ENCODE measurements at regions not wholly inside any gene's neighbourhood (a gene's known extent, or its start where the extent isn't known, plus 50 kb on each side); places are given as distances from the start of the nearest gene placed in this dataset.

GRCh38 chr2:18411626-18412025, 148.8 kb downstream of the RDH14 start:
- no peak overlapping the region for H3K27ac ChIP-seq (ENCODE audit: insufficient read length, low read depth, low read length)
- H3K9ac ChIP-seq (ENCODE audit: extremely low read depth, insufficient read length, low read length) = no peak overlapping the region
- no peak overlapping the region for H3K23ac ChIP-seq (ENCODE audit: insufficient read length, low read depth, low read length)
- H3K4me2 ChIP-seq (ENCODE audit: insufficient read depth, insufficient read length, low read length) = no peak overlapping the region
- no peaks in the 10 kb centered on the region for H3K23me2 ChIP-seq (ENCODE audit: insufficient read length, low read depth, low read length, poor library complexity, severe bottlenecking)
- no peak overlapping the region for H2BK5ac ChIP-seq (ENCODE audit: insufficient read length, low read length)
- Mint-ChIP-seq H3K27ac (no peak overlapping the region), H3K4me1 (peaks cover 0 to 2% of the 10 kb centered on the region in 2 experiments; a peak in 1 of 4 replicates), H3K27me3 (ENCODE audit: low read depth) (no peaks in the 10 kb centered on the region), H3K36me3 (ENCODE audit: insufficient read depth in 1 of 3, low read depth in 3 of 3) (no peaks in the 10 kb centered on the region), H3K4me3 (no peak overlapping the region), H3K9me3 (no peaks in the 10 kb centered on the region)
- H3K4me1 ChIP-seq (ENCODE audit: insufficient read depth, low read length) = no peaks in the 10 kb centered on the region
- TF ChIP-seq, protein P1, sequence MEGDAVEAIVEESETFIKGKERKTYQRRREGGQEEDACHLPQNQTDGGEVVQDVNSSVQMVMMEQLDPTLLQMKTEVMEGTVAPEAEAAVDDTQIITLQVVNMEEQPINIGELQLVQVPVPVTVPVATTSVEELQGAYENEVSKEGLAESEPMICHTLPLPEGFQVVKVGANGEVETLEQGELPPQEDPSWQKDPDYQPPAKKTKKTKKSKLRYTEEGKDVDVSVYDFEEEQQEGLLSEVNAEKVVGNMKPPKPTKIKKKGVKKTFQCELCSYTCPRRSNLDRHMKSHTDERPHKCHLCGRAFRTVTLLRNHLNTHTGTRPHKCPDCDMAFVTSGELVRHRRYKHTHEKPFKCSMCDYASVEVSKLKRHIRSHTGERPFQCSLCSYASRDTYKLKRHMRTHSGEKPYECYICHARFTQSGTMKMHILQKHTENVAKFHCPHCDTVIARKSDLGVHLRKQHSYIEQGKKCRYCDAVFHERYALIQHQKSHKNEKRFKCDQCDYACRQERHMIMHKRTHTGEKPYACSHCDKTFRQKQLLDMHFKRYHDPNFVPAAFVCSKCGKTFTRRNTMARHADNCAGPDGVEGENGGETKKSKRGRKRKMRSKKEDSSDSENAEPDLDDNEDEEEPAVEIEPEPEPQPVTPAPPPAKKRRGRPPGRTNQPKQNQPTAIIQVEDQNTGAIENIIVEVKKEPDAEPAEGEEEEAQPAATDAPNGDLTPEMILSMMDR (conservative IDR thresholded peaks at IDR 0.05) = no peak
- H2AK5ac ChIP-seq (ENCODE audit: insufficient read length, low read length) = no peak overlapping the region
- DNase-seq = no peak
- no peaks in the 10 kb centered on the region for H3K27me3 ChIP-seq (ENCODE audit: insufficient read depth, low read length)
- no peak overlapping the region for H2AFZ ChIP-seq (ENCODE audit: low read length)
- no peak overlapping the region for H4K5ac ChIP-seq (ENCODE audit: insufficient read length, low read depth, low read length)
- H3K79me1 ChIP-seq (ENCODE audit: insufficient read depth, low read depth, low read length, poor library complexity, severe bottlenecking) = no peaks in the 10 kb centered on the region
- no peak overlapping the region for H2BK12ac ChIP-seq (ENCODE audit: insufficient read length, low read depth, low read length)
- no peak overlapping the region for H3K56ac ChIP-seq (ENCODE audit: insufficient read length, low read depth, low read length)
- H3K9me3 ChIP-seq (ENCODE audit: control insufficient read depth, low read depth, low read length) = no peaks in the 10 kb centered on the region
- H4K20me1 ChIP-seq (ENCODE audit: control insufficient read depth, insufficient read depth, insufficient read length) = no peaks in the 10 kb centered on the region
- no peak overlapping the region for H3T11ph ChIP-seq (ENCODE audit: low read length)
- H3K18ac ChIP-seq (ENCODE audit: insufficient read length, low read depth, low read length) = no peak overlapping the region
- H3K14ac ChIP-seq (ENCODE audit: insufficient read depth, low read length) = no peak overlapping the region
- no peak overlapping the region for H2BK120ac ChIP-seq (ENCODE audit: low read depth, low read length, poor library complexity, severe bottlenecking)
- no peak overlapping the region for H3K4ac ChIP-seq (ENCODE audit: low read depth, low read length)
- H4K91ac ChIP-seq (ENCODE audit: insufficient read length, low read depth, low read length) = no peak overlapping the region
- no peaks in the 10 kb centered on the region for H3K79me2 ChIP-seq (ENCODE audit: insufficient read depth, low read length)
- H4K8ac ChIP-seq (replicated peaks; ENCODE audit: insufficient read length, low read depth, low read length) = no peak overlapping the region
- H2BK20ac ChIP-seq (ENCODE audit: low read depth, low read length, poor library complexity, severe bottlenecking) = no peak overlapping the region
- no CpG with 5 or more reads among the region's 1 CpG for WGBS (ENCODE audit: extremely low coverage, insufficient read length, low lambda C conversion rate)
- no peak overlapping the region for H2BK15ac ChIP-seq (ENCODE audit: low read depth, low read length)
